HEK293 (cell line): ENCODE measurements at regions not wholly inside any gene's neighbourhood (a gene's known extent, or its start where the extent isn't known, plus 50 kb on each side); places are given as distances from the start of the nearest gene placed in this dataset.

Experiments
- CTCF ChIA-PET: fragments of 350-600 bp; formaldehyde crosslinking; extraction: SDS; loops from one replicate; lab custom pipeline; 2021; ENCODE audit warnings: antibody characterized with exemption; lab: Yijun Ruan, JAX
- POLR2A ChIA-PET: fragments of 300-600 bp; formaldehyde crosslinking; extraction: SDS; loops from one replicate; lab custom pipeline; 2020; ENCODE audit warnings: antibody characterized with exemption, inconsistent platforms; lab: Yijun Ruan, JAX
- H3K27ac ChIP-seq: fragments of 200-500 bp; sonication (Bioruptor generic); 2 replicates; pipeline ENCODE4 v1.5.1; 2014; ENCODE audit warnings: low read depth, low read length, control low read depth, inconsistent platforms; ENCODE audit errors: extremely low read depth
- H3K36me3 ChIP-seq, 2 experiments: fragments of 200-500 bp in 1 of 2; sonication (Bioruptor generic) in 1 of 2; 1 replicate in 1 of 2; 2 replicates in 1 of 2; pipeline ENCODE4 v1.5.1; 2014 to 2017; ENCODE audit warnings: inconsistent platforms in 2 of 2, low read length in 2 of 2; ENCODE audit not compliant: control insufficient read depth in 2 of 2, insufficient read depth in 1 of 2
- H3K4me1 ChIP-seq: fragments of 200-500 bp; sonication (Bioruptor generic); 2 replicates; pipeline ENCODE4 v1.5.1; 2014; ENCODE audit warnings: mild to moderate bottlenecking, low read length, inconsistent platforms; ENCODE audit not compliant: control insufficient read depth, insufficient read depth
- H3K4me3 ChIP-seq: 2 replicates; pipeline ENCODE4 v1.5.1; 2011; ENCODE audit warnings: low read depth, mild to moderate bottlenecking, control low read depth, low read length, moderate library complexity
- H3K9me3 ChIP-seq: fragments of 200-500 bp; sonication (Bioruptor generic); 2 replicates; pipeline ENCODE4 v1.5.1; 2014; ENCODE audit warnings: low read depth, low read length, inconsistent platforms; ENCODE audit not compliant: control insufficient read depth, insufficient read depth
- ATF2 ChIP-seq: fragments of 450-650 bp; formaldehyde crosslinking; IDR thresholded peaks from 2 replicates; pipeline ENCODE4 v1.5.1; 2016; ENCODE audit warnings: missing biosample characterization, missing genetic modification characterization, low read depth
- BCL11A ChIP-seq: fragments of 450-650 bp; formaldehyde crosslinking; IDR thresholded peaks from 2 replicates; pipeline ENCODE4 v1.5.1; 2016; ENCODE audit warnings: low read depth, missing biosample characterization, missing genetic modification characterization
- KLF17 ChIP-seq: fragments of 450-650 bp; formaldehyde crosslinking; IDR thresholded peaks from 2 replicates; pipeline ENCODE4 v1.5.1; 2016; ENCODE audit warnings: missing biosample characterization, missing genetic modification characterization
- OSR2 ChIP-seq: fragments of 450-650 bp; formaldehyde crosslinking; IDR thresholded peaks from 2 replicates; pipeline ENCODE4 v1.5.1; 2016; ENCODE audit warnings: missing biosample characterization, missing genetic modification characterization
- SCRT1 ChIP-seq: fragments of 450-650 bp; formaldehyde crosslinking; IDR thresholded peaks from 2 replicates; pipeline ENCODE4 v1.5.1; 2016; ENCODE audit warnings: missing biosample characterization, missing genetic modification characterization, borderline replicate concordance
- WT1 ChIP-seq: fragments of 450-650 bp; formaldehyde crosslinking; IDR thresholded peaks from 2 replicates; pipeline ENCODE4 v1.5.1; 2016; ENCODE audit warnings: missing biosample characterization, missing genetic modification characterization
- YY1 ChIP-seq: fragments of 450-650 bp; formaldehyde crosslinking; IDR thresholded peaks from 2 replicates; pipeline ENCODE4 v1.5.1; 2018; ENCODE audit warnings: missing biosample characterization, missing genetic modification characterization
- ZFP41 ChIP-seq: fragments of 450-650 bp; formaldehyde crosslinking; IDR thresholded peaks from 2 replicates; pipeline ENCODE4 v1.5.1; 2016; ENCODE audit warnings: missing biosample characterization, missing genetic modification characterization, borderline replicate concordance
- ZNF155 ChIP-seq: fragments of 450-650 bp; formaldehyde crosslinking; IDR thresholded peaks from 2 replicates; pipeline ENCODE4 v1.5.1; 2016; ENCODE audit warnings: missing biosample characterization, missing genetic modification characterization
- ZNF184 ChIP-seq: fragments of 450-650 bp; IDR thresholded peaks from 2 replicates; pipeline ENCODE4 v1.5.1; 2018; ENCODE audit warnings: missing biosample characterization, mild to moderate bottlenecking, missing genetic modification characterization
- ZNF394 ChIP-seq: fragments of 450-650 bp; formaldehyde crosslinking; IDR thresholded peaks from 2 replicates; pipeline ENCODE4 v1.5.1; 2016; ENCODE audit warnings: missing biosample characterization, missing genetic modification characterization, mild to moderate bottlenecking, moderate library complexity, borderline replicate concordance
- ZNF433 ChIP-seq: fragments of 450-650 bp; formaldehyde crosslinking; IDR thresholded peaks from 2 replicates; pipeline ENCODE4 v1.5.1; 2016; ENCODE audit warnings: missing biosample characterization, missing genetic modification characterization, low read depth
- ZNF776 ChIP-seq: fragments of 450-650 bp; formaldehyde crosslinking; IDR thresholded peaks from 2 replicates; pipeline ENCODE4 v1.5.0; 2017; ENCODE audit warnings: missing biosample characterization, missing genetic modification characterization, borderline replicate concordance
- ZNF830 ChIP-seq: fragments of 450-650 bp; IDR thresholded peaks from 2 replicates; pipeline ENCODE4 v1.5.0; 2018; ENCODE audit warnings: missing biosample characterization, missing genetic modification characterization, low read depth, mild to moderate bottlenecking, moderate library complexity
- ZSCAN16 ChIP-seq: fragments of 450-650 bp; formaldehyde crosslinking; IDR thresholded peaks from 2 replicates; pipeline ENCODE4 v1.5.1; 2016; ENCODE audit warnings: missing biosample characterization, missing genetic modification characterization
- TF ChIP-seq, protein P1 (sequence below): fragments of 450-650 bp; formaldehyde crosslinking; IDR thresholded peaks from 2 replicates; pipeline ENCODE4 v1.5.1; 2016; ENCODE audit warnings: missing biosample characterization, missing genetic modification characterization, borderline replicate concordance
- TF ChIP-seq, protein P2 (sequence below): fragments of 450-650 bp; formaldehyde crosslinking; IDR thresholded peaks from 2 replicates; pipeline ENCODE4 v1.5.1; 2017; ENCODE audit warnings: missing biosample characterization, missing genetic modification characterization

- TF ChIP-seq, protein P1, sequence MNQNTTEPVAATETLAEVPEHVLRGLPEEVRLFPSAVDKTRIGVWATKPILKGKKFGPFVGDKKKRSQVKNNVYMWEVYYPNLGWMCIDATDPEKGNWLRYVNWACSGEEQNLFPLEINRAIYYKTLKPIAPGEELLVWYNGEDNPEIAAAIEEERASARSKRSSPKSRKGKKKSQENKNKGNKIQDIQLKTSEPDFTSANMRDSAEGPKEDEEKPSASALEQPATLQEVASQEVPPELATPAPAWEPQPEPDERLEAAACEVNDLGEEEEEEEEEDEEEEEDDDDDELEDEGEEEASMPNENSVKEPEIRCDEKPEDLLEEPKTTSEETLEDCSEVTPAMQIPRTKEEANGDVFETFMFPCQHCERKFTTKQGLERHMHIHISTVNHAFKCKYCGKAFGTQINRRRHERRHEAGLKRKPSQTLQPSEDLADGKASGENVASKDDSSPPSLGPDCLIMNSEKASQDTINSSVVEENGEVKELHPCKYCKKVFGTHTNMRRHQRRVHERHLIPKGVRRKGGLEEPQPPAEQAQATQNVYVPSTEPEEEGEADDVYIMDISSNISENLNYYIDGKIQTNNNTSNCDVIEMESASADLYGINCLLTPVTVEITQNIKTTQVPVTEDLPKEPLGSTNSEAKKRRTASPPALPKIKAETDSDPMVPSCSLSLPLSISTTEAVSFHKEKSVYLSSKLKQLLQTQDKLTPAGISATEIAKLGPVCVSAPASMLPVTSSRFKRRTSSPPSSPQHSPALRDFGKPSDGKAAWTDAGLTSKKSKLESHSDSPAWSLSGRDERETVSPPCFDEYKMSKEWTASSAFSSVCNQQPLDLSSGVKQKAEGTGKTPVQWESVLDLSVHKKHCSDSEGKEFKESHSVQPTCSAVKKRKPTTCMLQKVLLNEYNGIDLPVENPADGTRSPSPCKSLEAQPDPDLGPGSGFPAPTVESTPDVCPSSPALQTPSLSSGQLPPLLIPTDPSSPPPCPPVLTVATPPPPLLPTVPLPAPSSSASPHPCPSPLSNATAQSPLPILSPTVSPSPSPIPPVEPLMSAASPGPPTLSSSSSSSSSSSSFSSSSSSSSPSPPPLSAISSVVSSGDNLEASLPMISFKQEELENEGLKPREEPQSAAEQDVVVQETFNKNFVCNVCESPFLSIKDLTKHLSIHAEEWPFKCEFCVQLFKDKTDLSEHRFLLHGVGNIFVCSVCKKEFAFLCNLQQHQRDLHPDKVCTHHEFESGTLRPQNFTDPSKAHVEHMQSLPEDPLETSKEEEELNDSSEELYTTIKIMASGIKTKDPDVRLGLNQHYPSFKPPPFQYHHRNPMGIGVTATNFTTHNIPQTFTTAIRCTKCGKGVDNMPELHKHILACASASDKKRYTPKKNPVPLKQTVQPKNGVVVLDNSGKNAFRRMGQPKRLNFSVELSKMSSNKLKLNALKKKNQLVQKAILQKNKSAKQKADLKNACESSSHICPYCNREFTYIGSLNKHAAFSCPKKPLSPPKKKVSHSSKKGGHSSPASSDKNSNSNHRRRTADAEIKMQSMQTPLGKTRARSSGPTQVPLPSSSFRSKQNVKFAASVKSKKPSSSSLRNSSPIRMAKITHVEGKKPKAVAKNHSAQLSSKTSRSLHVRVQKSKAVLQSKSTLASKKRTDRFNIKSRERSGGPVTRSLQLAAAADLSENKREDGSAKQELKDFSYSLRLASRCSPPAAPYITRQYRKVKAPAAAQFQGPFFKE (tag by site-specific recombination), result no peak
- no peak for TF ChIP-seq ZNF394 (tag by site-specific recombination)
- TF ChIP-seq ZNF155 (tag by site-specific recombination), result no peak
- no peak for TF ChIP-seq KLF17 (tag by site-specific recombination)
- TF ChIP-seq ZNF184 (tag by site-specific recombination), result no peak
- TF ChIP-seq ZNF433 (tag by site-specific recombination), result no peak
- no peak for TF ChIP-seq YY1 (tag by site-specific recombination)
These were observed 807.0 kb upstream of the SLITRK6 start (continued) for GRCh38 chr13:86606264-86606663.

- no peaks in the 10 kb centered on the region for H3K9me3 ChIP-seq
- POLR2A ChIA-PET, result no interaction called here
- H3K4me1 ChIP-seq, result no peaks in the 10 kb centered on the region
- H3K27ac ChIP-seq, result no peak overlapping the region
- CTCF ChIA-PET, result interaction anchor here (0.6 kb wide), 1 partner anchor 665 kb away, joined by 3 read pairs; no protein-coding TSS in a partner anchor
- TF ChIP-seq SCRT1 (no peak), YY1 (tag by site-specific recombination) (no peak), WT1 (tag by site-specific recombination) (no peak), ZFP41 (tag by site-specific recombination) (no peak), BCL11A (no peak), ZNF776 (no peak), OSR2 (tag by site-specific recombination) (no peak), ATF2 (no peak), ZNF830 (tag by site-specific recombination) (no peak), ZSCAN16 (tag by site-specific recombination) (no peak)
- TF ChIP-seq, protein P2, sequence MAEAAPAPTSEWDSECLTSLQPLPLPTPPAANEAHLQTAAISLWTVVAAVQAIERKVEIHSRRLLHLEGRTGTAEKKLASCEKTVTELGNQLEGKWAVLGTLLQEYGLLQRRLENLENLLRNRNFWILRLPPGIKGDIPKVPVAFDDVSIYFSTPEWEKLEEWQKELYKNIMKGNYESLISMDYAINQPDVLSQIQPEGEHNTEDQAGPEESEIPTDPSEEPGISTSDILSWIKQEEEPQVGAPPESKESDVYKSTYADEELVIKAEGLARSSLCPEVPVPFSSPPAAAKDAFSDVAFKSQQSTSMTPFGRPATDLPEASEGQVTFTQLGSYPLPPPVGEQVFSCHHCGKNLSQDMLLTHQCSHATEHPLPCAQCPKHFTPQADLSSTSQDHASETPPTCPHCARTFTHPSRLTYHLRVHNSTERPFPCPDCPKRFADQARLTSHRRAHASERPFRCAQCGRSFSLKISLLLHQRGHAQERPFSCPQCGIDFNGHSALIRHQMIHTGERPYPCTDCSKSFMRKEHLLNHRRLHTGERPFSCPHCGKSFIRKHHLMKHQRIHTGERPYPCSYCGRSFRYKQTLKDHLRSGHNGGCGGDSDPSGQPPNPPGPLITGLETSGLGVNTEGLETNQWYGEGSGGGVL (tag by site-specific recombination), result no peak
- no peaks in the 10 kb centered on the region for H3K36me3 ChIP-seq
- no peak overlapping the region for H3K4me3 ChIP-seq
These were observed 809.5 kb upstream of the SLITRK6 start for GRCh38 chr13:86608701-86609100.
